ENCODE measurements at regions not wholly inside any gene's neighbourhood (a gene's known extent, or its start where the extent isn't known, plus 50 kb on each side); places are given as distances from the start of the nearest gene placed in this dataset.

DNA sequence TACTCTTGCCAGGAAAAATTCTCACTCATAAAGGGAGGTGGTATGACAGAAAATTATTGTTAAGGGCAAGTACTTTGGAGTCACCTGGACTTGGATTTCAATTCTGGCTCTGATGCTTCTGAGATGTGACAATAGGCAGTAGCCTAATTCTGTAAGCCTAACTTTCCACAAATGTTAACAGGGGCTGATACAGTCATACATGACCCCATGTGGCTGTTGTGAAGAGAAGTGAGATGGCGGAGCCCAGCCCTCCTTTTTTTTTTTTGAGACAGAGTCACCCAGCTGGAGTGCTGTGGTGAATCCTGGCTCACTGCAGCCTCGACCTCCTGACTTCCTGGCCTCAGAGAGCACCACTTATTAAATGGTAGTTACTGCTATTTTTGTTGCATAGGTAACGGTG is 54.4 kb upstream of the IRF2 start:
- Histone ChIP-seq H3K4me3 (no peak overlapping the region), H3K36me3 (ENCODE audit: low read depth) (no peaks in the 10 kb centered on the region), H3K4me1 (ENCODE audit: low read depth) (no peaks in the 10 kb centered on the region), H3K9me3 (peaks cover 5% of the 10 kb centered on the region)
- intact Hi-C loops (cut with DNase I, micrococcal nuclease): no loop called here
- DNase-seq (no peak), ATAC-seq (no peak)
- TF ChIP-seq, protein P1, sequence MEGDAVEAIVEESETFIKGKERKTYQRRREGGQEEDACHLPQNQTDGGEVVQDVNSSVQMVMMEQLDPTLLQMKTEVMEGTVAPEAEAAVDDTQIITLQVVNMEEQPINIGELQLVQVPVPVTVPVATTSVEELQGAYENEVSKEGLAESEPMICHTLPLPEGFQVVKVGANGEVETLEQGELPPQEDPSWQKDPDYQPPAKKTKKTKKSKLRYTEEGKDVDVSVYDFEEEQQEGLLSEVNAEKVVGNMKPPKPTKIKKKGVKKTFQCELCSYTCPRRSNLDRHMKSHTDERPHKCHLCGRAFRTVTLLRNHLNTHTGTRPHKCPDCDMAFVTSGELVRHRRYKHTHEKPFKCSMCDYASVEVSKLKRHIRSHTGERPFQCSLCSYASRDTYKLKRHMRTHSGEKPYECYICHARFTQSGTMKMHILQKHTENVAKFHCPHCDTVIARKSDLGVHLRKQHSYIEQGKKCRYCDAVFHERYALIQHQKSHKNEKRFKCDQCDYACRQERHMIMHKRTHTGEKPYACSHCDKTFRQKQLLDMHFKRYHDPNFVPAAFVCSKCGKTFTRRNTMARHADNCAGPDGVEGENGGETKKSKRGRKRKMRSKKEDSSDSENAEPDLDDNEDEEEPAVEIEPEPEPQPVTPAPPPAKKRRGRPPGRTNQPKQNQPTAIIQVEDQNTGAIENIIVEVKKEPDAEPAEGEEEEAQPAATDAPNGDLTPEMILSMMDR (IDR thresholded peaks at IDR 0.05): no peak

DNA sequence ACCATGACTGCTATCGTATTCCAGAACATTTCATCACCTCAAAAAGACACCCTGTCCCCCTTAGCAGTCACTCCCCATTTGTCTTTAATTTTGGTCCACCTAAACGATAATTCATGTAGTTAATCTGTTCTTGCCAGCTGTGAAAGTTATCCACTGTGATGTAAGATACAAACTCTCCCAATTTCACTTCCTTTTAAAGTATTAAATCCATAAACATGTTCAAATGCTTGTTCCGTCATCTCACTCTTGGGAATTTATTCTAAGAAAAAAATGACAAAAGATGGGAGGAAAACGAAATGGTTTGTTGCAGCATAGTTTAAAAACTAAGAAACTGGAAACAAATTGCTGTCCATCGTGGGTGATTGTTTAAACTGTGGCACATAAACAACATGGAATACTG is 53.7 kb upstream of the IRF2 start:
- Histone ChIP-seq H3K4me1 (ENCODE audit: low read depth) (no peaks in the 10 kb centered on the region), H3K9me3 (peaks cover 7% of the 10 kb centered on the region), H3K36me3 (ENCODE audit: low read depth) (no peaks in the 10 kb centered on the region), H3K4me3 (no peak overlapping the region)
- DNase-seq (no peak), ATAC-seq (no peak)
- TF ChIP-seq, protein P1 (IDR thresholded peaks at IDR 0.05): no peak
- intact Hi-C loops (cut with DNase I, micrococcal nuclease): no loop called here

DNA sequence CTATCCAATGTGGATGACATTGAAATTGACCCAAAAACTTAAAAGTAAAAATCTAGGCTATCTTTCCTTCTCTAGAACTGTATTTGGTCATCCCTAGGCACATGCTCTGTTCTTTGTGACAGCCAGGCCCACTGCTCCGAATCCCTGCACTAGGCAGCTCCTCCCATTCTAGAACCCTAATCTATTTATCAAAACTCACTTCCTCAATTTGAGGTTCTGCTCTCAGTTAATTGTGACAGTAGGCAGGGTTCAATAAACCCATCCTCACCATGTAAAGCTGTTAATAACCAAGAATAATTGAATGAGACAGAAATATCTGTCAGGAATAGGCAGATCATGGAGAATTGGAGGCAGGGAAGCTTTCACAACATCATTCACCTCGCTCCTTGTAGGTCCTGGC is 51.9 kb upstream of the IRF2 start:
- ATAC-seq: no peak
- TF ChIP-seq, protein P1 (IDR thresholded peaks at IDR 0.05): no peak
- Histone ChIP-seq H3K4me3 (no peak overlapping the region), H3K36me3 (ENCODE audit: low read depth) (no peaks in the 10 kb centered on the region), H3K4me1 (ENCODE audit: low read depth) (no peaks in the 10 kb centered on the region), H3K9me3 (peaks cover 7% of the 10 kb centered on the region)
- intact Hi-C loops (cut with DNase I, micrococcal nuclease): no loop called here
- no peak for DNase-seq
